DOHH2 (cell line): ENCODE measurements at regions not wholly inside any gene's neighbourhood (a gene's known extent, or its start where the extent isn't known, plus 50 kb on each side); places are given as distances from the start of the nearest gene placed in this dataset.

Experiments used
- H3F3A ChIP-seq: fragments of 200-600 bp; sonication (generic), shearing (Covaris generic); 2 replicates; pipeline ENCODE4 v1.6.0; 2016; ENCODE audit warnings: antibody characterized with exemption, mild to moderate bottlenecking; ENCODE audit not compliant: control insufficient read depth, insufficient read depth
- H3K27ac ChIP-seq: fragments of 200-600 bp; sonication (generic); 2 replicates; pipeline ENCODE4 v1.5.1; 2014; ENCODE audit warnings: low read depth, mild to moderate bottlenecking, low read length, moderate library complexity
- H3K27me3 ChIP-seq: fragments of 200-600 bp; sonication (generic); 2 replicates; pipeline ENCODE4 v1.6.1; 2014; ENCODE audit warnings: mild to moderate bottlenecking, low read length, mixed read lengths; ENCODE audit not compliant: control insufficient read depth
- H3K36me3 ChIP-seq: fragments of 200-600 bp; sonication (generic); 2 replicates; pipeline ENCODE4 v1.6.1; 2014; ENCODE audit warnings: mild to moderate bottlenecking, low read length, moderate library complexity, mixed read lengths; ENCODE audit not compliant: control insufficient read depth
- H3K4me1 ChIP-seq: fragments of 200-600 bp; sonication (generic); 2 replicates; pipeline ENCODE4 v1.6.1; 2014; ENCODE audit warnings: mild to moderate bottlenecking, low read length, mixed read lengths; ENCODE audit not compliant: control insufficient read depth
- H3K4me2 ChIP-seq: fragments of 200-600 bp; sonication (generic); 2 replicates; pipeline ENCODE4 v1.6.0; 2014; ENCODE audit warnings: mild to moderate bottlenecking, low read length, moderate library complexity
- H3K4me3 ChIP-seq: fragments of 200-600 bp; sonication (generic); 2 replicates; pipeline ENCODE4 v1.5.1; 2014; ENCODE audit warnings: mild to moderate bottlenecking, low read length, mixed read lengths
- H3K79me2 ChIP-seq: fragments of 200-600 bp; sonication (generic); 2 replicates; pipeline ENCODE4 v1.6.1; 2014; ENCODE audit warnings: mild to moderate bottlenecking, low read length, mixed read lengths; ENCODE audit not compliant: control insufficient read depth
- H3K9me2 ChIP-seq: fragments of 200-600 bp; sonication (generic); replicated peaks from 2 replicates; pipeline ENCODE4 v1.6.1; 2014; ENCODE audit warnings: mild to moderate bottlenecking, low read length, mixed read lengths; ENCODE audit not compliant: control insufficient read depth
- H3K9me3 ChIP-seq: fragments of 200-600 bp; sonication (generic); 2 replicates; pipeline ENCODE4 v1.6.1; 2014; ENCODE audit warnings: antibody characterized with exemption, low read length, mixed read lengths; ENCODE audit not compliant: control insufficient read depth, insufficient read depth
- H4K20me1 ChIP-seq: fragments of 200-600 bp; sonication (generic); 2 replicates; pipeline ENCODE4 v1.6.0; 2014; ENCODE audit warnings: low read depth, mild to moderate bottlenecking, antibody characterized with exemption, low read length, moderate library complexity; ENCODE audit not compliant: control insufficient read depth, insufficient read depth
- CTCF ChIP-seq: fragments of 200-600 bp; sonication (generic); IDR thresholded peaks from one replicate; pipeline ENCODE4 v1.5.1; 2014; ENCODE audit warnings: antibody characterized with exemption, mild to moderate bottlenecking, low read depth, low read length; ENCODE audit not compliant: poor library complexity, severe bottlenecking
- EZH2phosphoT487 ChIP-seq: fragments of 200-600 bp; sonication (generic); IDR thresholded peaks from 2 replicates; pipeline ENCODE4 v1.6.1; 2017; ENCODE audit warnings: borderline replicate concordance, mild to moderate bottlenecking, antibody characterized with exemption, low read length, moderate library complexity, mixed read lengths

GRCh38 chr4:56156141-56156540, 207.4 kb downstream of the CEP135 start:
- no peaks in the 10 kb centered on the region for H3K9me3 ChIP-seq
- no peaks in the 10 kb centered on the region for H3K9me2 ChIP-seq
- H3K27me3 ChIP-seq: no peaks in the 10 kb centered on the region
- no peak overlapping the region for H3K4me2 ChIP-seq
- TF ChIP-seq EZH2phosphoT487 (no peak), CTCF (no peak)
- H3F3A ChIP-seq: no peaks in the 10 kb centered on the region
- no peak overlapping the region for H3K27ac ChIP-seq
- H3K36me3 ChIP-seq: no peaks in the 10 kb centered on the region
- H3K4me3 ChIP-seq: no peak overlapping the region
- no peaks in the 10 kb centered on the region for H3K4me1 ChIP-seq
- H3K79me2 ChIP-seq: no peaks in the 10 kb centered on the region
- H4K20me1 ChIP-seq: no peaks in the 10 kb centered on the region

GRCh38 chr4:56155432-56155831, 206.7 kb downstream of the CEP135 start:
- TF ChIP-seq CTCF (no peak), EZH2phosphoT487 (no peak)
- H3K79me2 ChIP-seq: no peaks in the 10 kb centered on the region
- H3K4me3 ChIP-seq: no peak overlapping the region
- H3K36me3 ChIP-seq: no peaks in the 10 kb centered on the region
- H3K4me1 ChIP-seq: no peaks in the 10 kb centered on the region
- no peaks in the 10 kb centered on the region for H3K9me3 ChIP-seq
- H3K27me3 ChIP-seq: no peaks in the 10 kb centered on the region
- H3F3A ChIP-seq: no peaks in the 10 kb centered on the region
- H3K27ac ChIP-seq: no peak overlapping the region
- H4K20me1 ChIP-seq: no peaks in the 10 kb centered on the region
- H3K4me2 ChIP-seq: no peak overlapping the region
- H3K9me2 ChIP-seq: no peaks in the 10 kb centered on the region

GRCh38 chr4:56149591-56149990, 200.8 kb downstream of the CEP135 start:
- H3K79me2 ChIP-seq: no peaks in the 10 kb centered on the region
- H3K4me3 ChIP-seq: no peak overlapping the region
- no peaks in the 10 kb centered on the region for H3K4me1 ChIP-seq
- no peaks in the 10 kb centered on the region for H3K36me3 ChIP-seq
- H4K20me1 ChIP-seq: no peaks in the 10 kb centered on the region
- no peaks in the 10 kb centered on the region for H3K9me2 ChIP-seq
- H3K4me2 ChIP-seq: no peak overlapping the region
- no peak for TF ChIP-seq EZH2phosphoT487
- no peak for TF ChIP-seq CTCF
- H3K9me3 ChIP-seq: no peaks in the 10 kb centered on the region
- H3F3A ChIP-seq: no peaks in the 10 kb centered on the region
- H3K27me3 ChIP-seq: no peaks in the 10 kb centered on the region
- H3K27ac ChIP-seq: no peak overlapping the region

GRCh38 chr4:56148428-56148827, 199.7 kb downstream of the CEP135 start:
- H4K20me1 ChIP-seq: no peaks in the 10 kb centered on the region
- no peaks in the 10 kb centered on the region for H3K27me3 ChIP-seq
- H3K79me2 ChIP-seq: no peaks in the 10 kb centered on the region
- no peaks in the 10 kb centered on the region for H3K9me3 ChIP-seq
- no peaks in the 10 kb centered on the region for H3K36me3 ChIP-seq
- H3K27ac ChIP-seq: no peak overlapping the region
- H3K9me2 ChIP-seq: no peaks in the 10 kb centered on the region
- TF ChIP-seq CTCF (no peak), EZH2phosphoT487 (no peak)
- H3K4me1 ChIP-seq: no peaks in the 10 kb centered on the region
- no peaks in the 10 kb centered on the region for H3F3A ChIP-seq
- H3K4me2 ChIP-seq: no peak overlapping the region
- H3K4me3 ChIP-seq: no peak overlapping the region
